Astrocyte of the cerebellum (primary cell): ENCODE measurements at regions not wholly inside any gene's neighbourhood (a gene's known extent, or its start where the extent isn't known, plus 50 kb on each side); places are given as distances from the start of the nearest gene placed in this dataset.

Source experiments
- DNase-seq: peaks from one replicate; pipeline ENCODE4 v3.0.0-alpha.2; 2011; ENCODE audit warnings: low read depth
- H3K4me3 ChIP-seq: 2 replicates; pipeline ENCODE4 v1.5.1; 2011; ENCODE audit warnings: mild to moderate bottlenecking, low read depth, low read length, moderate library complexity
- CTCF ChIP-seq: IDR thresholded peaks from 2 replicates; pipeline ENCODE4 v1.5.1; 2012; ENCODE audit warnings: low read length, low read depth, moderate library complexity, mild to moderate bottlenecking; ENCODE audit errors: missing control alignments
- in situ Hi-C: cut with HindIII; loops from 2 replicates; pipeline ENCODE4 v1.10.0; 2017; ENCODE audit warnings: low sequenced_read_pairs

DNA sequence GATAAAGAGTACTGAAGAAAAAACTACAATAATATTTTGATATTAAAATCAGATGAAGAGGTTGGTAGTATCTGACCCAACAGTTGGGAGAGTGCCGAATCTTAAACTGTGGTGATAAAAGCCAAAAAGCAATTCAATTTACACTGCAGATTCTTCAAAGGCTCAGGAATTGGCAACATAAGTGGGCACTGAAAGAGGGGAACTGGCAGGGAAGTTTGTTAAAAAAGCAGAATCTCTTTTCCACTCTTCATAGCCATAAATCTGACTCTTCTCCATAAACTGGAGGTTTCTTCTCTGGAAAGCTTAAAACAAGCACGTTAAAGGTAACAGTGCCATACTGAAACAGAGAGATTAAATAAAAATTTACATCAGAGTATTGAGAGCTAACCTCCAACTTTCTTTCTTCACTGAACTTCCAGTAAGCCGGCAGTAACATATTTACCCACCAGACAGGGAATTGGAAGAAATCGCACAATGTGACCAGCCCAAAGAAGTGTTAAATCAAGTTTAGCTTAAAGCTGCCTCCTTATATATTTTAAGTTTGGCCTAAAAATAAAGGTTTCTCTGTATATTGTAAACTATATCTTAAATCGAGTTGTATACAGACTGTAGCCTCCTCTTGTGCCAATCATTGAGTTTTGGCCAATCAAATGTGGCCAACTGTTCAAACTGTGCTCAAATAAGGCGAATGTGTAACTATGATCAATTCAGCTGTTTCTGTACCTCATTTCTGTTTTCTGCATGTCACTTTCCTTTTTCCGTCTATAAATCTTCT, 358.3 kb downstream of the NXPE2 start:
- no peak for DNase-seq
- in situ Hi-C loops: loop anchor here (5.0 kb wide), 1 partner anchor 81 kb away; no protein-coding TSS in a partner anchor
- TF ChIP-seq CTCF: no peak
- H3K4me3 ChIP-seq: no peak overlapping the region

DNA sequence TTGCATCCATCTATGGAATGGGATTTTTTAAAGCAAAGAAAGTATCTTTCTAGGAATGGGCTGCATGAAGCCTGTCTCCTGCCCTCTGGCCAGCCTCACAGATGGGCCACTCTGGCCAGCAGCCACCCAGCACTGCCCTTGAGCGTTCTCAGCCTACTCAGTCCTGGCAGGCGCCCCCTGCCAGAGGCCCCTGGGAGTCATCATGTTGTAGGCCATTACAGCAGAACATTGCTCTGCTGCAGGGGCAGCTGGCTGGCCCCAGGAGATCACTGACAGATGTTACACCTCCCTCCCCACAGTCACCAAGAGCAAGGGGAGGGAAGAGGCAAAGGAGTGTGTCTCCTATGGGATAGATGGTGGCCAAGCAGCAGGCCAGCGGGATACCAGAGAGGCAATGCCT, 363.7 kb downstream of the NXPE2 start:
- in situ Hi-C loops: no loop called here
- no peak for DNase-seq
- no peak for TF ChIP-seq CTCF
- H3K4me3 ChIP-seq: no peak overlapping the region

DNA sequence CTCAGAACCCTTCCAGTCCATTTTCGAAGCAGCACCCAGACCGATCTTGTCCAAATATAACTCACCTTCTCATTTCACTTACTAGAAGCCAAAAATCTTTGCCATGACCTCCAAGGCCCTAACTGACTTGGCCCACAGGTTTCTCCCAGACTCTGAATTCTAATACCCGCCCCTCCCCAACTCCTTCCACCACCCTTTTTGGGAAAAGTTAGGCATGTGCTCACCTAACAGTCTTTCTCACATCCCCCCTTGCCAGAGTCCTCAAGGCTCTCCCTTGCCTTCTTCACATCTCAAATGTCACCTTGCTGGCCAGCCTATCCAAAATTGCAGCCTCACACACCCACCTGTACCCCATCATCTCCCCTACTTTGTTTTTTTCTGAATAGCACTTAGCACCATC, 369.3 kb downstream of the NXPE2 start:
- no peak overlapping the region for H3K4me3 ChIP-seq
- in situ Hi-C loops: no loop called here
- no peak for DNase-seq
- TF ChIP-seq CTCF: no peak

- H3K4me3 ChIP-seq: no peak overlapping the region
- no peak for DNase-seq
- in situ Hi-C loops: no loop called here
- TF ChIP-seq CTCF: no peak
Measured at GRCh38 chr11:115049796-115050195, 371.5 kb downstream of the NXPE2 start.

GRCh38 chr11:115050756-115051155, 372.4 kb downstream of the NXPE2 start:
- H3K4me3 ChIP-seq: no peak overlapping the region
- TF ChIP-seq CTCF: no peak
- in situ Hi-C loops: no loop called here
- DNase-seq: no peak

GRCh38 chr11:115051938-115052590, 373.7 kb downstream of the NXPE2 start:
- no peak overlapping the region for H3K4me3 ChIP-seq
- DNase-seq: no peak
- no peak for TF ChIP-seq CTCF
- in situ Hi-C loops: no loop called here
